ENCODE measurements at regions not wholly inside any gene's neighbourhood (a gene's known extent, or its start where the extent isn't known, plus 50 kb on each side); places are given as distances from the start of the nearest gene placed in this dataset.

- TF ChIP-seq CREB1 (CRISPR knock-in tag; IDR thresholded peaks at IDR 0.05; ENCODE audit: low read depth) (no peak), CTCF (conservative IDR thresholded peaks at IDR 0.05; ENCODE audit: low read depth in 2 of 2) (no peak)
These were observed 385.5 kb downstream of the SFMBT2 start for GRCh38 chr10:7025296-7025695.
